IPS DF 6.9 (cell line): ENCODE measurements at regions not wholly inside any gene's neighbourhood (a gene's known extent, or its start where the extent isn't known, plus 50 kb on each side); places are given as distances from the start of the nearest gene placed in this dataset.

ENCODE experiments used
- DNase-seq: peaks from one replicate; pipeline ENCODE4 v3.0.0-alpha.2; 2013; ENCODE audit warnings: low read depth, low spot score
- H3K27ac ChIP-seq: one replicate; pipeline ENCODE4 v1.5.1; 2013; ENCODE audit warnings: low read length, control low read depth
- H3K27me3 ChIP-seq: 2 replicates; pipeline ENCODE4 v1.6.1; 2013; ENCODE audit warnings: mild to moderate bottlenecking, low read length; ENCODE audit not compliant: control insufficient read depth, insufficient read depth
- H3K36me3 ChIP-seq: 2 replicates; pipeline ENCODE4 v1.6.1; 2013; ENCODE audit warnings: low read length; ENCODE audit not compliant: control insufficient read depth, insufficient read depth
- H3K4me1 ChIP-seq: 2 replicates; pipeline ENCODE4 v1.6.1; 2013; ENCODE audit warnings: low read length; ENCODE audit not compliant: control insufficient read depth, insufficient read depth
- H3K4me3 ChIP-seq: 2 replicates; pipeline ENCODE4 v1.5.1; 2013; ENCODE audit warnings: mild to moderate bottlenecking, low read length
- H3K9me3 ChIP-seq: 2 replicates; pipeline ENCODE4 v1.6.1; 2013; ENCODE audit warnings: low read length, inconsistent platforms; ENCODE audit not compliant: control insufficient read depth, insufficient read depth
- WGBS: extraction: QIAGEN DNeasy Blood & Tissue Kit; methylation state at CpG from one replicate; pipeline ENCODE4 v1.1.7; 2013; ENCODE audit warnings: mixed read lengths, missing lambda C conversion rate; ENCODE audit not compliant: insufficient read length, insufficient coverage; 5-methylcytosine and 5-hydroxymethylcytosine counted together

- DNase-seq, result no peak
- Histone ChIP-seq H3K27ac (no peak overlapping the region), H3K9me3 (no peaks in the 10 kb centered on the region), H3K4me1 (no peaks in the 10 kb centered on the region), H3K36me3 (no peaks in the 10 kb centered on the region), H3K4me3 (no peak overlapping the region), H3K27me3 (no peaks in the 10 kb centered on the region)
- no CpG with 5 or more reads among the region's 2 CpGs for WGBS
Observed at GRCh38 chr4:126595643-126596042, 1037.1 kb upstream of the INTU start.

- no peaks in the 10 kb centered on the region for H3K36me3 ChIP-seq
- no peak overlapping the region for H3K27ac ChIP-seq
- DNase-seq, result no peak
- H3K27me3 ChIP-seq, result no peaks in the 10 kb centered on the region
- H3K4me3 ChIP-seq, result no peak overlapping the region
- H3K9me3 ChIP-seq, result no peaks in the 10 kb centered on the region
- H3K4me1 ChIP-seq, result no peaks in the 10 kb centered on the region
- WGBS, result no CpG with 5 or more reads among the region's 4 CpGs
Observed at GRCh38 chr4:126599746-126600145, 1033.0 kb upstream of the INTU start.

GRCh38 chr4:126603210-126603609, 1029.5 kb upstream of the INTU start:
- WGBS, result no CpG with 5 or more reads among the region's 1 CpG
- Histone ChIP-seq H3K4me3 (no peak overlapping the region), H3K27ac (no peak overlapping the region), H3K36me3 (no peaks in the 10 kb centered on the region), H3K9me3 (no peaks in the 10 kb centered on the region), H3K4me1 (no peaks in the 10 kb centered on the region), H3K27me3 (no peaks in the 10 kb centered on the region)
- no peak for DNase-seq

- H3K4me3 ChIP-seq, result no peak overlapping the region
- no peaks in the 10 kb centered on the region for H3K4me1 ChIP-seq
- H3K36me3 ChIP-seq, result no peaks in the 10 kb centered on the region
- no peaks in the 10 kb centered on the region for H3K9me3 ChIP-seq
- H3K27me3 ChIP-seq, result no peaks in the 10 kb centered on the region
- DNase-seq, result no peak
- WGBS, result no CpG with 5 or more reads among the region's 2 CpGs
- H3K27ac ChIP-seq, result no peak overlapping the region
Observed at GRCh38 chr4:126603825-126604224, 1028.9 kb upstream of the INTU start.

- Histone ChIP-seq H3K4me3 (no peak overlapping the region), H3K9me3 (no peaks in the 10 kb centered on the region), H3K4me1 (no peaks in the 10 kb centered on the region), H3K36me3 (no peaks in the 10 kb centered on the region), H3K27ac (no peak overlapping the region), H3K27me3 (no peaks in the 10 kb centered on the region)
- no CpG with 5 or more reads among the region's 3 CpGs for WGBS
- DNase-seq, result no peak
Observed at GRCh38 chr4:126604268-126604867, 1028.4 kb upstream of the INTU start.

GRCh38 chr4:126610933-126611332, 1021.8 kb upstream of the INTU start:
- no CpG with 5 or more reads among the region's 1 CpG for WGBS
- Histone ChIP-seq H3K27me3 (no peaks in the 10 kb centered on the region), H3K9me3 (no peaks in the 10 kb centered on the region), H3K4me1 (no peaks in the 10 kb centered on the region), H3K27ac (no peak overlapping the region), H3K4me3 (no peak overlapping the region), H3K36me3 (no peaks in the 10 kb centered on the region)
- DNase-seq, result no peak

DNA sequence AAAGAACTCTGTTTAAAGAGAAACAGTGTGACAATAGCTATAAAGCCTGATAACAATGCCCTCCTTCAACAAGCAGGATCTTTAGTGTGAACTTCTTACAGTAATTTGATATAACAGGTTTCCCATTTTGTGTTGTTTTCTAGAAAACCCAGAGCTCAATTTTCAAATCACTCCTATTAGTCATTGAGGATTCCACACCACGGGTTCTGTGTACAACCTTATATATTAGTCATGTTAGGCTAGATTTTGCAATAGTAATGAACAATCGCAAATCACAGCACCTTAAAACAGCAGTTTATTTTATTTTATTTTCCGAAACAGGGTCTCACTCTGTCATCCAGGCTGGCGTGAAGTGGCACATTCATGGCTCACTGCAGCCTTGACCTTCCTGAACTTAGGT, 1020.9 kb upstream of the INTU start:
- no peak for DNase-seq
- no CpG with 5 or more reads among the region's 4 CpGs for WGBS
- Histone ChIP-seq H3K9me3 (no peaks in the 10 kb centered on the region), H3K4me1 (no peaks in the 10 kb centered on the region), H3K36me3 (no peaks in the 10 kb centered on the region), H3K27ac (no peak overlapping the region), H3K4me3 (no peak overlapping the region), H3K27me3 (no peaks in the 10 kb centered on the region)

DNA sequence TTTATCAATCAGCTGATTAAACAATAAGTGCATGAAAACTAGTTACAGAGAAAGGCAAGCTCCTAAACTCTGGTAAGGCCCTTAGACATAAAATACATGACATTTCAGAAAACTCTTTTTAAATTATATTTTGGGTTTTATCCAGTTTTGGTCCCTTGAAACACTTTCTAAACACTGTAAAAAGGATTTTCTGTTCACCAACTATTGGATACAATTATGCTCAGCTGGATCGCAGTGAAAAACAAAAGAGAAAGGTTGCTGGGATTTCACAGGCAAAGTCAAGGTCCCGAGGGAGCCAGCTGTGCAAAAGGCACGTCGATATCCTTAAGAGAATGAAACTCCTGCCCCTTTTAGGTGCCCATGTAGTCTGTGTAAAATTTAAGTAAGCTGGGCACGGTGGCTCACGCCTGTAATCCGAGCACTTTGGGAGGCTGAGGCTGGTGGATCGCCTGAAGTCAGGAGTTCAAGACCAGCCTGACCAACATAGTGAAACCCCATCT, 1018.4 kb upstream of the INTU start:
- DNase-seq, result no peak
- Histone ChIP-seq H3K27ac (no peak overlapping the region), H3K27me3 (no peaks in the 10 kb centered on the region), H3K9me3 (no peaks in the 10 kb centered on the region), H3K4me1 (no peaks in the 10 kb centered on the region), H3K4me3 (no peak overlapping the region), H3K36me3 (no peaks in the 10 kb centered on the region)
- no CpG with 5 or more reads among the region's 8 CpGs for WGBS

GRCh38 chr4:126616795-126617194, 1016.0 kb upstream of the INTU start:
- Histone ChIP-seq H3K9me3 (no peaks in the 10 kb centered on the region), H3K4me1 (no peaks in the 10 kb centered on the region), H3K27ac (no peak overlapping the region), H3K27me3 (no peaks in the 10 kb centered on the region), H3K4me3 (no peak overlapping the region), H3K36me3 (no peaks in the 10 kb centered on the region)
- WGBS, result no CpG with 5 or more reads among the region's 3 CpGs
- no peak for DNase-seq

DNA sequence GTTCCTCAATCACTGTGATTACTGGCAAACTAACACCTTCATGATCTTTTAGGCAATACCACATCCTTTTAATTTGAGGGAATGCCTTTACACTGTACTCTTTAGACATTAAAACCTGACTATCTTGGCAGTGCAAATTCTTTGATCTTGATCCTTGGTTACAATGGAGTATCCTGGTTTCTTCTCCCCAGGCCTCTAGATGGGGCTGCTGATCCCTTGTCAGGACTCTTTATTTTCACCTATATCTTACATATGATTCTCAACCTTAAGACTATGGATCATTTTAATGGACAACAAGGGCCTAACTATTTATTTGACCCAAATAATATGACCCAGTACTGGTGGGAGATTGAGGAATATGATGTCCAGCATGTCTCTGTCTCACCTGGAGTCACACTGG, 1005.5 kb upstream of the INTU start:
- Histone ChIP-seq H3K27me3 (no peaks in the 10 kb centered on the region), H3K27ac (no peak overlapping the region), H3K9me3 (no peaks in the 10 kb centered on the region), H3K4me1 (no peaks in the 10 kb centered on the region), H3K36me3 (no peaks in the 10 kb centered on the region), H3K4me3 (no peak overlapping the region)
- DNase-seq, result no peak

GRCh38 chr4:126628933-126629332, 1003.8 kb upstream of the INTU start:
- Histone ChIP-seq H3K27me3 (no peaks in the 10 kb centered on the region), H3K36me3 (no peaks in the 10 kb centered on the region), H3K27ac (no peak overlapping the region), H3K4me3 (no peak overlapping the region), H3K4me1 (no peaks in the 10 kb centered on the region), H3K9me3 (no peaks in the 10 kb centered on the region)
- whole genome bisulfite sequencing, result no CpG with 5 or more reads among the region's 3 CpGs
- no peak for DNase-seq
